ENCODE measurements at regions not wholly inside any gene's neighbourhood (a gene's known extent, or its start where the extent isn't known, plus 50 kb on each side); places are given as distances from the start of the nearest gene placed in this dataset.

DNA sequence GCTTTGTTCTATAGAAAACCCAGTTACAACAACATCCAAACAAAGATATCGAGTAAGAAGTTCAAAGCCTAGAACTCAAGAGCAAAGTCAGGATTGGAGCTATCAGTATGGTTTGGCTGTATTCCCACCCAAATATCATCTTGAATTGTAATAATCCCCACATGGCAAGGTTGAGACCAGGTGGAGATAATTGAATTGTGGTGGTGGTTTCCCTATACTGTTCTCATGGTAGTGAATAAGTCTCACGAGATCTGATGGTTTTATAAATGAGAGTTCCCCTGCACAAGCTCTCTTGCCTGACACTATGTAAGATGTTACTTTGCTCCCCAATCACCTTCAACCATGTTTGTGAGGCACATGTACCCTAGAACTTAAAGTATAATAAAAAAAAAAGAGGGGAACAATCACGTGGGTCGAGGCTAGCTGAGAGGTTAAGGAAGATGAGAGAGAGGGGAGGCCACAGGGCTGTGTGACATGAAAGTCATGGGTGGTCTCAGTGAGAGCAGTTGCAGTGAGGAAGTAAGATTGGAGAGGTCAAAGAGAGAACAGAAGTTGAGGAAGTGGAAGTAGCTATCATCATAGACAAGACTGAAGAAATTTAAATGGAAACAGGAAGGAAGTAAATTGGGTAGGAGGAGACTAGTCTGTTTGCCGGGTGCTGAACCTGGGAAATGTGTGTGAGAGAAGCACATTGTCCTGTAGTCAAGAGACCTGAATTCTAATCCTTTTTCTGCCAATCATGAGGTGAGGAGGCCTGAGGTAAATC is 80.1 kb upstream of the CD44 start:
- peaks cover 0 to 13% of the 10 kb centered on the region in 2 experiments; a peak in 4 of 5 replicates for H3K4me1 ChIP-seq (replicated peaks in 1 of 2; ENCODE audit: control insufficient read depth in 2 of 2, insufficient read depth in 2 of 2, low read length in 2 of 2)
- H3K4me3 ChIP-seq, result no peak overlapping the region
- no peak overlapping the region for H3K4me2 ChIP-seq (ENCODE audit: insufficient read depth, low read length)
- in situ Hi-C loops (cut with MboI), result no loop called here
- POLR2A ChIA-PET, result no interaction called here
- TF ChIP-seq SPI1 (IDR thresholded peaks at IDR 0.05; ENCODE audit: borderline replicate concordance, low read depth, low read length) (peak; percentile 59; the same call in 1 of the 2 replicates), JUND (IDR thresholded peaks at IDR 0.05; ENCODE audit: borderline replicate concordance, low read depth, low read length) (no peak), JUND (tag; IDR thresholded peaks at IDR 0.05; ENCODE audit: borderline replicate concordance, low read depth, low read length) (no peak), HSF4 (CRISPR knock-in tag; IDR thresholded peaks at IDR 0.05; ENCODE audit: borderline replicate concordance) (no peak), ETV6 (IDR thresholded peaks at IDR 0.05; ENCODE audit: borderline replicate concordance in 1 of 2, low read depth in 2 of 2, low read length in 1 of 2) (peak; percentile 62 to 93; a peak in 3 of 4 replicates), ETV6 (CRISPR knock-in tag; IDR thresholded peaks at IDR 0.05; ENCODE audit: borderline replicate concordance) (no peak), DPF2 (IDR thresholded peaks at IDR 0.05) (no peak), SRSF1 (IDR thresholded peaks at IDR 0.05; ENCODE audit: low read depth, low read length) (no peak), ZNF134 (CRISPR knock-in tag; conservative IDR thresholded peaks at IDR 0.05) (peak; percentile 77), STAT5A (IDR thresholded peaks at IDR 0.05; ENCODE audit: borderline replicate concordance, low read length) (no peak), GTF2E2 (tag; IDR thresholded peaks at IDR 0.05) (peak; percentile 54; the same call in 1 of the 2 replicates), SAFB2 (IDR thresholded peaks at IDR 0.05; ENCODE audit: borderline replicate concordance, low read depth, low read length, severe bottlenecking) (no peak)
- TF ChIP-seq, protein P1, sequence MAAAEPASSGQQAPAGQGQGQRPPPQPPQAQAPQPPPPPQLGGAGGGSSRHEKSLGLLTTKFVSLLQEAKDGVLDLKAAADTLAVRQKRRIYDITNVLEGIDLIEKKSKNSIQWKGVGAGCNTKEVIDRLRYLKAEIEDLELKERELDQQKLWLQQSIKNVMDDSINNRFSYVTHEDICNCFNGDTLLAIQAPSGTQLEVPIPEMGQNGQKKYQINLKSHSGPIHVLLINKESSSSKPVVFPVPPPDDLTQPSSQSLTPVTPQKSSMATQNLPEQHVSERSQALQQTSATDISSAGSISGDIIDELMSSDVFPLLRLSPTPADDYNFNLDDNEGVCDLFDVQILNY (CRISPR knock-in tag; IDR thresholded peaks at IDR 0.05), result no peak
- TF ChIP-seq, protein P2, sequence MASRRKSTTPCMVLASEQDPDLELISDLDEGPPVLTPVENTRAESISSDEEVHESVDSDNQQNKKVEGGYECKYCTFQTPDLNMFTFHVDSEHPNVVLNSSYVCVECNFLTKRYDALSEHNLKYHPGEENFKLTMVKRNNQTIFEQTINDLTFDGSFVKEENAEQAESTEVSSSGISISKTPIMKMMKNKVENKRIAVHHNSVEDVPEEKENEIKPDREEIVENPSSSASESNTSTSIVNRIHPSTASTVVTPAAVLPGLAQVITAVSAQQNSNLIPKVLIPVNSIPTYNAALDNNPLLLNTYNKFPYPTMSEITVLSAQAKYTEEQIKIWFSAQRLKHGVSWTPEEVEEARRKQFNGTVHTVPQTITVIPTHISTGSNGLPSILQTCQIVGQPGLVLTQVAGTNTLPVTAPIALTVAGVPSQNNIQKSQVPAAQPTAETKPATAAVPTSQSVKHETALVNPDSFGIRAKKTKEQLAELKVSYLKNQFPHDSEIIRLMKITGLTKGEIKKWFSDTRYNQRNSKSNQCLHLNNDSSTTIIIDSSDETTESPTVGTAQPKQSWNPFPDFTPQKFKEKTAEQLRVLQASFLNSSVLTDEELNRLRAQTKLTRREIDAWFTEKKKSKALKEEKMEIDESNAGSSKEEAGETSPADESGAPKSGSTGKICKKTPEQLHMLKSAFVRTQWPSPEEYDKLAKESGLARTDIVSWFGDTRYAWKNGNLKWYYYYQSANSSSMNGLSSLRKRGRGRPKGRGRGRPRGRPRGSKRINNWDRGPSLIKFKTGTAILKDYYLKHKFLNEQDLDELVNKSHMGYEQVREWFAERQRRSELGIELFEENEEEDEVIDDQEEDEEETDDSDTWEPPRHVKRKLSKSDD (conservative IDR thresholded peaks at IDR 0.05; ENCODE audit: low read length), result no peak
- ATAC-seq (no peak), FAIRE-seq (no peak), DNase-seq (ENCODE audit: extremely low read depth in 1 of 4, low spot score in 3 of 4) (no peak)
- 26% methylated on average over 4 of the region's 5 CpGs for WGBS (ENCODE audit: insufficient coverage, low coverage, missing lambda C conversion rate)
- H3K9me1 ChIP-seq (ENCODE audit: control insufficient read depth, insufficient read depth, low read length), result no peaks in the 10 kb centered on the region
- no peaks in the 10 kb centered on the region for H3K36me3 ChIP-seq (ENCODE audit: control insufficient read depth, insufficient read depth, low read length)
- no peaks in the 10 kb centered on the region for H3K79me2 ChIP-seq (ENCODE audit: control insufficient read depth, insufficient read depth, low read length)
- H3K9ac ChIP-seq (ENCODE audit: insufficient read depth in 1 of 2, low read depth in 2 of 2, low read length in 2 of 2), result no peak overlapping the region
- no peaks in the 10 kb centered on the region for H3K27me3 ChIP-seq (ENCODE audit: control insufficient read depth in 2 of 2, insufficient read depth in 2 of 2, low read length in 2 of 2)
- CTCF ChIA-PET (ENCODE audit: low intra/inter-chr PET ratio), result no interaction called here
- BruUV-seq (replicated peaks), result no TSS peak
- peak overlapping the region; percentile 15 for H2AFZ ChIP-seq (ENCODE audit: low read depth, low read length)
- H3K27ac ChIP-seq (ENCODE audit: extremely low read depth, low read depth, low read length), result no peak overlapping the region
- no peaks in the 10 kb centered on the region for H4K20me1 ChIP-seq (replicated peaks; ENCODE audit: control insufficient read depth, insufficient read depth, low read length)
- intact Hi-C loops (cut with micrococcal nuclease), result no loop called here
- no peaks in the 10 kb centered on the region for H3K9me3 ChIP-seq (replicated peaks; ENCODE audit: control insufficient read depth, insufficient read depth, low read depth, low read length)
